Vagina (tissue), 2 donors: ENCODE measurements at regions not wholly inside any gene's neighbourhood (a gene's known extent, or its start where the extent isn't known, plus 50 kb on each side); places are given as distances from the start of the nearest gene placed in this dataset.

Experiments
- POLR2AphosphoS5 ChIP-seq, 2 donors: sonication (generic); formaldehyde crosslinking; IDR thresholded peaks; one replicate each; pipeline ENCODE4 v1.9.0; 2017; ENCODE audit warnings: antibody characterized with exemption in 2 of 2, mild to moderate bottlenecking in 2 of 2, low read depth in 1 of 2; ENCODE audit not compliant: insufficient read depth in 1 of 2
- TF ChIP-seq, protein P1 (sequence below), 3 experiments: fragments of 450-650 bp in 2 of 3; fragments of 200-600 bp in 1 of 3; sonication (generic) in 1 of 3; IDR thresholded peaks; one replicate each; pipeline ENCODE4 v1.5.1; 2017 to 2019; ENCODE audit warnings: antibody characterized with exemption in 3 of 3, mild to moderate bottlenecking in 2 of 3, moderate library complexity in 2 of 3

DNA sequence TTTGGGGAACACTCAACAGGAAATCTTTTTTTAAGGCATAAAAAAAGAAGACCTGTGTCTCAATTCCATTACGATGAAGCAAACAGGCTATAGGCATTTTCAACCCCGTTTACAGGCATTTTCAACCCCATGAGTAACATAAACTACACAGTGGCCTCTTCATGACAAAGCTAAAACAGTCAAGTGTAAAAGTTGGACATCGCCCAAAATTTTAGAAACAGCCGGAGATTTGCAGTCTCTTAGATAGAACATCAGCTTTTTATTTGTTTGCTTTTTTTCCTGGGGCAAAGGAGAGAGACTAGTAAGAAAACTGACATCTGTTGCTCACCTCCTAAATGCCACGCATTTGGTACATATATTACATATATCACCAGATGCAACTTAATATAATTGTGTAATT lies 173.7 kb downstream of the CMPK2 start:
- no peak for TF ChIP-seq POLR2AphosphoS5 (IDR thresholded peaks at IDR 0.05; ENCODE audit: insufficient read depth in 1 of 2, low read depth in 1 of 2)
- TF ChIP-seq, protein P1, sequence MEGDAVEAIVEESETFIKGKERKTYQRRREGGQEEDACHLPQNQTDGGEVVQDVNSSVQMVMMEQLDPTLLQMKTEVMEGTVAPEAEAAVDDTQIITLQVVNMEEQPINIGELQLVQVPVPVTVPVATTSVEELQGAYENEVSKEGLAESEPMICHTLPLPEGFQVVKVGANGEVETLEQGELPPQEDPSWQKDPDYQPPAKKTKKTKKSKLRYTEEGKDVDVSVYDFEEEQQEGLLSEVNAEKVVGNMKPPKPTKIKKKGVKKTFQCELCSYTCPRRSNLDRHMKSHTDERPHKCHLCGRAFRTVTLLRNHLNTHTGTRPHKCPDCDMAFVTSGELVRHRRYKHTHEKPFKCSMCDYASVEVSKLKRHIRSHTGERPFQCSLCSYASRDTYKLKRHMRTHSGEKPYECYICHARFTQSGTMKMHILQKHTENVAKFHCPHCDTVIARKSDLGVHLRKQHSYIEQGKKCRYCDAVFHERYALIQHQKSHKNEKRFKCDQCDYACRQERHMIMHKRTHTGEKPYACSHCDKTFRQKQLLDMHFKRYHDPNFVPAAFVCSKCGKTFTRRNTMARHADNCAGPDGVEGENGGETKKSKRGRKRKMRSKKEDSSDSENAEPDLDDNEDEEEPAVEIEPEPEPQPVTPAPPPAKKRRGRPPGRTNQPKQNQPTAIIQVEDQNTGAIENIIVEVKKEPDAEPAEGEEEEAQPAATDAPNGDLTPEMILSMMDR (IDR thresholded peaks at IDR 0.05), result no peak
